Esophagus squamous epithelium (tissue), 4 donors: ENCODE measurements at regions not wholly inside any gene's neighbourhood (a gene's known extent, or its start where the extent isn't known, plus 50 kb on each side); places are given as distances from the start of the nearest gene placed in this dataset.

Experiments
- POLR2A ChIP-seq, 4 donors: fragments of 450-650 bp; IDR thresholded peaks; one replicate each; pipeline ENCODE4 v1.6.1; 2017; ENCODE audit warnings: antibody characterized with exemption in 4 of 4, mild to moderate bottlenecking in 4 of 4, moderate library complexity in 3 of 4
- TF ChIP-seq, protein P1 (sequence below), 6 experiments: fragments of 450-650 bp in 4 of 6; fragments of 200-600 bp in 2 of 6; sonication (generic) in 2 of 6; IDR thresholded peaks; one replicate each; pipeline ENCODE4 v1.5.1; 2016 to 2019; ENCODE audit warnings: antibody characterized with exemption in 6 of 6, mild to moderate bottlenecking in 4 of 6, moderate library complexity in 4 of 6

DNA sequence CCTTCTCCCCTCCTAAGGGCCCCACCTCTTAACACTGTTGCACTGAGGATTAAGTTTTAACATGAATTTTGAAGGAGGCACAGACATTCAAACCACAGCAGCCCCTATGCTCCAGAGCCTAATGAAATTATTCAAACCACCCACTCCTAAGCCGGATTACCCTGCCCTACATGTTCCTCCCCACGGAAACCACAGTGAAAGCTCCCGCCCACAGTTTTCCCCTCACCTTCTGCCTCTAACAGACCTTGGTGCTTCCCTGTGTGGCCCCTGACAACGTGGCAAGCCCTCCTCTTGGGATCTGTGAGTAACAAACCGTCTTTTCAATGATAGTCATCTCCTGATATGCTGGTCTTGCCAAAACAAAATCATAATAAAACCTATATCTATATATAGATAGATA lies 74.8 kb downstream of the RIN2 start:
- TF ChIP-seq, protein P1, sequence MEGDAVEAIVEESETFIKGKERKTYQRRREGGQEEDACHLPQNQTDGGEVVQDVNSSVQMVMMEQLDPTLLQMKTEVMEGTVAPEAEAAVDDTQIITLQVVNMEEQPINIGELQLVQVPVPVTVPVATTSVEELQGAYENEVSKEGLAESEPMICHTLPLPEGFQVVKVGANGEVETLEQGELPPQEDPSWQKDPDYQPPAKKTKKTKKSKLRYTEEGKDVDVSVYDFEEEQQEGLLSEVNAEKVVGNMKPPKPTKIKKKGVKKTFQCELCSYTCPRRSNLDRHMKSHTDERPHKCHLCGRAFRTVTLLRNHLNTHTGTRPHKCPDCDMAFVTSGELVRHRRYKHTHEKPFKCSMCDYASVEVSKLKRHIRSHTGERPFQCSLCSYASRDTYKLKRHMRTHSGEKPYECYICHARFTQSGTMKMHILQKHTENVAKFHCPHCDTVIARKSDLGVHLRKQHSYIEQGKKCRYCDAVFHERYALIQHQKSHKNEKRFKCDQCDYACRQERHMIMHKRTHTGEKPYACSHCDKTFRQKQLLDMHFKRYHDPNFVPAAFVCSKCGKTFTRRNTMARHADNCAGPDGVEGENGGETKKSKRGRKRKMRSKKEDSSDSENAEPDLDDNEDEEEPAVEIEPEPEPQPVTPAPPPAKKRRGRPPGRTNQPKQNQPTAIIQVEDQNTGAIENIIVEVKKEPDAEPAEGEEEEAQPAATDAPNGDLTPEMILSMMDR (IDR thresholded peaks at IDR 0.05) = no peak
- TF ChIP-seq POLR2A (IDR thresholded peaks at IDR 0.05) = no peak
